ENCODE measurements at regions not wholly inside any gene's neighbourhood (a gene's known extent, or its start where the extent isn't known, plus 50 kb on each side); places are given as distances from the start of the nearest gene placed in this dataset.
A peak's percentile ranks its signal among the peaks of the same experiment; 100 is the strongest.

- H2BK5ac ChIP-seq (ENCODE audit: low read depth, low read length), result no peak overlapping the region
- ChIA-PET CTCF (ENCODE audit: partially characterized antibody) (no interaction called here), POLR2A (ENCODE audit: partially characterized antibody) (no interaction called here)
- H3K14ac ChIP-seq (ENCODE audit: insufficient read length), result no peak overlapping the region
- H4K5ac ChIP-seq (ENCODE audit: insufficient read length, low read depth, low read length), result no peak overlapping the region
- H3K27me3 ChIP-seq (replicated peaks in 1 of 4; ENCODE audit: control insufficient read depth in 3 of 4, extremely low read depth in 1 of 4, insufficient read depth in 3 of 4, low read length in 3 of 4), result no peaks in the 10 kb centered on the region
- no peak overlapping the region for H3K27ac ChIP-seq (ENCODE audit: low read depth, low read length)
- H2BK120ac ChIP-seq (replicated peaks; ENCODE audit: low read depth, low read length), result no peak overlapping the region
- no peak overlapping the region for H3K56ac ChIP-seq (replicated peaks; ENCODE audit: insufficient read length, low read depth, low read length)
- H2AK5ac ChIP-seq (ENCODE audit: low read depth, low read length), result no peak overlapping the region
- H3K4me1 ChIP-seq (replicated peaks in 1 of 4; ENCODE audit: control insufficient read depth in 3 of 4, insufficient read depth in 4 of 4, low read length in 3 of 4), result no peaks in the 10 kb centered on the region
- H3K23me2 ChIP-seq (ENCODE audit: low read depth, low read length), result peaks cover 4% of the 10 kb centered on the region; the same call in 1 of the 2 replicates
- no peak overlapping the region for H2BK15ac ChIP-seq (ENCODE audit: low read length)
- H3K9ac ChIP-seq (replicated peaks in 1 of 4; ENCODE audit: extremely low read depth in 1 of 4, low read depth in 3 of 4, low read length in 3 of 4), result no peak overlapping the region
- DNase-seq (ENCODE audit: low read depth in 1 of 2, low spot score in 2 of 2) (no peak), FAIRE-seq (no peak)
- H3K4me2 ChIP-seq (ENCODE audit: insufficient read depth in 1 of 2, low read depth in 2 of 2, low read length in 2 of 2), result no peak overlapping the region
- 87% methylated on average over 3 of the region's 3 CpGs; no CpG with 5 or more reads in 1 of the 2 experiments for WGBS, 2 experiments (ENCODE audit: extremely low coverage in 1 of 2, insufficient coverage in 1 of 2, insufficient read length in 1 of 2, insufficient replicate concordance in 2 of 2, low coverage in 1 of 2, low lambda C conversion rate in 2 of 2, missing lambda C conversion rate in 1 of 2)
- H3K9me3 ChIP-seq (ENCODE audit: insufficient read depth in 2 of 2, low read depth in 1 of 2, low read length in 1 of 2), result peaks cover 8 to 14% of the 10 kb centered on the region in 2 experiments; a peak in 3 of 4 replicates
- H3K4me3 ChIP-seq (ENCODE audit: extremely low read depth in 1 of 4, insufficient read depth in 2 of 4, low read depth in 3 of 4, low read length in 4 of 4), result no peak overlapping the region
- no peak overlapping the region for H2BK20ac ChIP-seq (ENCODE audit: low read length)
- H4K91ac ChIP-seq (replicated peaks; ENCODE audit: insufficient read length, low read length), result no peak overlapping the region
- no peaks in the 10 kb centered on the region for H3K79me2 ChIP-seq (ENCODE audit: control insufficient read depth in 1 of 2, insufficient read depth in 2 of 2, low read length in 2 of 2)
- H2BK12ac ChIP-seq (ENCODE audit: low read depth, low read length), result no peak overlapping the region
- peaks cover 0 to 5% (median 0%) of the 10 kb centered on the region in 4 experiments; a peak in 1 of 8 replicates for H3K36me3 ChIP-seq (ENCODE audit: control insufficient read depth in 2 of 4, insufficient read depth in 4 of 4, low read length in 3 of 4)
- H4K20me1 ChIP-seq (replicated peaks in 1 of 2; ENCODE audit: control insufficient read depth in 1 of 2, insufficient read depth in 2 of 2, low read length in 2 of 2), result no peaks in the 10 kb centered on the region
- no peak overlapping the region for H3K4ac ChIP-seq (replicated peaks; ENCODE audit: insufficient read length, low read depth, low read length)
- H2AFZ ChIP-seq (ENCODE audit: low read length), result peak overlapping the region; percentile 83; the same call in 1 of the 2 replicates
- no peak overlapping the region for H3K23ac ChIP-seq (ENCODE audit: insufficient read length)
- H4K8ac ChIP-seq (ENCODE audit: extremely low read depth, insufficient read depth, low read length), result no peak overlapping the region
- H3K18ac ChIP-seq (ENCODE audit: extremely low read depth, low read length), result no peak overlapping the region
- H3K79me1 ChIP-seq (ENCODE audit: low read depth, low read length), result no peaks in the 10 kb centered on the region
- TF ChIP-seq CTCF (IDR thresholded peaks at IDR 0.05; ENCODE audit: control extremely low read depth in 1 of 3, insufficient read depth in 1 of 3, low read depth in 1 of 3, low read length in 3 of 3) (no peak), HDAC2 (IDR thresholded peaks at IDR 0.05; ENCODE audit: borderline replicate concordance in 1 of 2, low read depth in 2 of 2, low read length in 2 of 2) (no peak), FOSL1 (IDR thresholded peaks at IDR 0.05; ENCODE audit: insufficient read depth, low read depth, low read length) (no peak), TAF1 (IDR thresholded peaks at IDR 0.05; ENCODE audit: low read depth, low read length) (no peak), SP4 (IDR thresholded peaks at IDR 0.05; ENCODE audit: low read length) (no peak), CEBPB (IDR thresholded peaks at IDR 0.05; ENCODE audit: low read depth, low read length) (no peak), KDM1A (IDR thresholded peaks at IDR 0.05; ENCODE audit: borderline replicate concordance, low read length) (no peak), MAFK (IDR thresholded peaks at IDR 0.05; ENCODE audit: low read depth, low read length) (no peak), EP300 (IDR thresholded peaks at IDR 0.05; ENCODE audit: borderline replicate concordance in 1 of 2, low read depth in 2 of 2, low read length in 2 of 2) (no peak), YY1 (IDR thresholded peaks at IDR 0.05; ENCODE audit: low read depth, low read length) (no peak), CTBP2 (IDR thresholded peaks at IDR 0.05; ENCODE audit: borderline replicate concordance, insufficient read depth, insufficient read length, low read length) (no peak), ZNF274 (IDR thresholded peaks at IDR 0.05; ENCODE audit: borderline replicate concordance, extremely low read depth, low read length) (no peak)
Measured at GRCh38 chr7:52382731-52383130, 652.7 kb upstream of the POM121L12 start.

Data from H1 (cell line).